DMS114 treated with DMSO at 0.1 percent for 48 hours (cell line): ENCODE measurements at regions not wholly inside any gene's neighbourhood (a gene's known extent, or its start where the extent isn't known, plus 50 kb on each side); places are given as distances from the start of the nearest gene placed in this dataset.
A peak's percentile ranks its signal among the peaks of the same experiment; 100 is the strongest.
"Not testable (repeated sequence)": the region's sequence is repeated elsewhere in the genome, so short reads cannot be mapped to it uniquely, and the experiment has no call there.

Source experiments
- DNase-seq: peaks from one replicate; lab custom pipeline; 2025; ENCODE audit not compliant: unreplicated experiment; lab: John Stamatoyannopoulos, UW

- not testable (repeated sequence) for DNase-seq
These were observed 1131.9 kb downstream of the TMEM121 start for GRCh38 chr14:106658066-106658860.

- peak; percentile 28 for DNase-seq
These were observed 1135.2 kb downstream of the TMEM121 start for GRCh38 chr14:106661561-106661960.

DNA sequence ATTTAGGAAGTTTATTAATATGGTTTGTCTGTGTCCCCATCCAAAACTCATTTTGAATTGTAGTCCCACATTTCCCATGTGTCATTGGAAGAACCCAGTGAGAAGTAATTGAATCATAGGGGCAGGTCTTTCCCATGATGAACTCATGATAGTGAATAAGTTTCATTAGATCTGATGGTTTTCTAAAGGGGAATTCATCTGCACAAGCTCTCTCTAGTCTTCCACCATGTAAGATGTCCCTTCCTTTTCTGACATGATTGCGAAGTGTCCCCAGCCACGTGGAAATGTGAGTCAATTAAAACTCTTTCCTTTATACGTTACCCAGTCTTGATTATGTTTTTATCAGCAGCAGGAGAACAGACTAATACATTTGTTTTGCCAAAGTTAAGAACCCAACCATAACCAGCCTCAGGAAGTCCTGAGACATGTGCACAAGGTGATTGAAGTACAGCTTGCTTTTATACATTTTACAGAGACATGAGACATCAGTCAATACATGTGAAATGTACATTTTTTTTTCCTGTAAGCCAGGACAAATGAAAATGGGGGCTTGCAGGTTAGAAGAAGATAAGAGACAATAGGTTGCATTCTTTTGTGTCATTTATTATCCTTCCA lies 1136.7 kb downstream of the TMEM121 start:
- DNase-seq: no peak

GRCh38 chr14:106663805-106664410 lies 1137.5 kb downstream of the TMEM121 start:
- DNase-seq: not testable (repeated sequence)

GRCh38 chr14:106665814-106666213 lies 1139.4 kb downstream of the TMEM121 start:
- DNase-seq: no peak

DNA sequence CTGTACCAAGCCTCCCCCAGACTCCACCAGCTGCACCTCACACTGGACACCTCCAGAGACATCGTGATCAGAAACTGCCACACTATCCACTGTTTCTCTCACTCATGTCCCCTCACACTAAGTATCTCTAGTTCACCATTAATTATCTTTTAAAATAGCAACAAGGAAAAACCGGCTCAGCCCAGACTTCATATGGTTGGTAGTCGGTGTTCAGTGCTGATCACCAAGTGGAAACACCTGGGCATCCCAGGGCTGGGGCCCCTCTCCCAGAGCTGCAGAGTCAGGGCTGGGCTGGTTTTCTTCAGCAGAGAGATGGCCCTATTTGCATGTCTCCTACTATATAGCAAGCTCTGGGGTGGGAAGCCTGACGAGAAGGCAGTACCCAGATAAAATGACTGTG lies 1140.0 kb downstream of the TMEM121 start:
- DNase-seq: no peak

DNA sequence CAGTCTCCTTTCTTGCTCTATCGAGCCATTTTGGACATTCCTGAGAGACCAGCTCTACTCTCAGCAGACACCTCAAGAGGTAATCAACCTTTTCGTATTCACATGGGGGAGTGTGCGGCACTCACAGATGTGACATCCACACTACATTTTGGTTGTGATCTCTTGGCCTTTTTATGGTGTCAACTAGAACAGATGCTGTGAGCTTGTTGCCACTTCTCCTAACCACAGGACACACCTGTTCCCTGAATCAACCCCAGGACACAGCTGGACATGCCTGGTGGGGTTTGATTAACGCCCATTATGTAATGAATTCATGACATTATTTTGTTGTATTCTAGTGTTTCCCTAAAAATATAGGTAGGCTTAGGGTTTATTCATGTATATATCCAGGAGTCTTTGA lies 1143.6 kb downstream of the TMEM121 start:
- DNase-seq: no peak

- DNase-seq: not testable (repeated sequence)
These were observed 1147.7 kb downstream of the TMEM121 start for GRCh38 chr14:106674093-106674492.

DNA sequence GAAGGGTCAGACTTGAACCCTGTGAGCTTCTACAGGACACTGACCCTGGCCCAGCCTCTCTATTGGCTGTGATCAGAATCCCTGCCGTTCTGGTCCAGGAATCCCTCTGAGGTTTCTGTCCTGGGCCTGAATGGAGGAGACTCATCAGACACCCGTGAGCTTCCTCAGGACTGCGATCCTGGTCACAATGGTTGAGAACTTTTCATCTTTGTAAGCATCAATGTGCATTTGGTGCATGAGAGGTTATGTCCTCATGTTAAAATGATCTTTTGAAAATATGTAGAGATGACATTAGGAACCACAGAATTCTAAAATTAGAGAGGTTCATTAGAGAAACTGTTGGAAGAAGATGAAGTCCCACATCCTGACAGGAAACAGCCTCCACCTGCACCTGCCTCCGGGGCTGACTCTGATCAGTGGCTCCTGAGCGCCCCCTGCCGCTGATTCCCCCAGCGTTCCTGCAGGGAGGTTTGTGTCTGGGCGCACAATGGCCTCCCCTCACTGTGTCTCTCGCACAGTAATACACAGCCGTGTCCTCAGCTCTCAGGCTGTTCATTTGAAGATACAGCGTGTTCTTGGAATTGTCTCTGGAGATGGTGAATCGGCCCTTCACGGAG lies 1148.2 kb downstream of the TMEM121 start:
- DNase-seq: not testable (repeated sequence)

GRCh38 chr14:106675716-106676115 lies 1149.3 kb downstream of the TMEM121 start:
- not testable (repeated sequence) for DNase-seq

DNA sequence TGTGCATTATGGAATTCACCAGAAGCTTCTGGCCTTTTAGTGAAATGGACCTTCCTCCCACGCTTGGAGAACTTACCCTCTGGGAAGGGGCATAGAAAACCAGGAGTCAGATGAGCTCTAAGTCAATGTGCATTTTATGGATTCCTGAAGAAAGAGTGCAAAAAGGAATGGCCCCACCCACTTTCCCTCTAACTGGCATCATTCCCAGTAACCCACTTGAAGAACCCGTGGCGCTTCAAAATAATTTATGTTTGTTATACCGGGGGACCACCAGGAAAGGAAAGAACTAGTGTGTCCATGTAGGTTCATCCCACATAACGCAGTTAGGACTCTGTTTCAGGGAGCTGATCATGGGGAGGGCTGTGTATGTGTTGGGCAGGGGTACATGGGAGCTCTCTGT lies 1153.4 kb downstream of the TMEM121 start:
- DNase-seq: no peak

- DNase-seq: no peak
These were observed 1154.8 kb downstream of the TMEM121 start for GRCh38 chr14:106681161-106681560.

DNA sequence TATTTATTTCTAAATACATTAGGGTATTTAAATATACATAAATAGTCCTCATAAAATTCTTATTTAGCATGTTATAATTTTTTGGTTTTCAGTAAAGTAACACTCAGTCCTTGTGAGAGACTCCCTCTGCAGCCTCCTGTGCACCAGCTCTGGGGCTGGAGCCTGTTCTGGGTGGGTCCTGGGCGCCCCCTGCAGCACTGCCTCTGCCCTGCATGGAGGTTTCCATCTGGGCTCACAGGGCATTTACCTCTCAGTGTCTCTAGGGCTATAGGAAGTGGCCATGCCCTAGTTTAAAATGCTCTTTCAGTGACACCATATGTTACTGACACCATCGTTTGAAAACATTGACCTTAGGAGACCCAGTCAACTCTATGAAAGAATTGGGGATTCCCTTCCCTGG lies 1155.2 kb downstream of the TMEM121 start:
- no peak for DNase-seq

- no peak for DNase-seq
These were observed 1157.2 kb downstream of the TMEM121 start for GRCh38 chr14:106683631-106684030.

DNA sequence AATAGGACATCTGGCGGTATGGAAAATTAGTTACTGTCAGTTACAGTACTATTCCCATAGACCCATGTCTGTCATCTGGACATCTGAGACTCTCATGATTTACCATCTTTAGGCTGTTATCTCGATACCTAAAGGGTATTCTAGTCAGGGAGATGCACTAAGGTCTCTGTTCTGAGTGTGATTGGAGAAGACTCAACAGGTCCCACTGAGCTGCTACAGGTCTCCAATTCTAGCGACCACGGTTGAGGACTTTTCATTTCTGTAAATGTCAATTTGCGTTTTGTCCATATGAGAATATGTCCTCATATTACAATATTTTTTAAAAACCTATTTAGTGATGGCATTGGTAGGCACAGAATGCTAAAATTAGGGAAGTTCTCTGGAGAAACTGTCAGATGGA lies 1160.2 kb downstream of the TMEM121 start:
- DNase-seq: no peak

GRCh38 chr14:106690333-106690891 lies 1164.0 kb downstream of the TMEM121 start:
- DNase-seq: no peak

DNA sequence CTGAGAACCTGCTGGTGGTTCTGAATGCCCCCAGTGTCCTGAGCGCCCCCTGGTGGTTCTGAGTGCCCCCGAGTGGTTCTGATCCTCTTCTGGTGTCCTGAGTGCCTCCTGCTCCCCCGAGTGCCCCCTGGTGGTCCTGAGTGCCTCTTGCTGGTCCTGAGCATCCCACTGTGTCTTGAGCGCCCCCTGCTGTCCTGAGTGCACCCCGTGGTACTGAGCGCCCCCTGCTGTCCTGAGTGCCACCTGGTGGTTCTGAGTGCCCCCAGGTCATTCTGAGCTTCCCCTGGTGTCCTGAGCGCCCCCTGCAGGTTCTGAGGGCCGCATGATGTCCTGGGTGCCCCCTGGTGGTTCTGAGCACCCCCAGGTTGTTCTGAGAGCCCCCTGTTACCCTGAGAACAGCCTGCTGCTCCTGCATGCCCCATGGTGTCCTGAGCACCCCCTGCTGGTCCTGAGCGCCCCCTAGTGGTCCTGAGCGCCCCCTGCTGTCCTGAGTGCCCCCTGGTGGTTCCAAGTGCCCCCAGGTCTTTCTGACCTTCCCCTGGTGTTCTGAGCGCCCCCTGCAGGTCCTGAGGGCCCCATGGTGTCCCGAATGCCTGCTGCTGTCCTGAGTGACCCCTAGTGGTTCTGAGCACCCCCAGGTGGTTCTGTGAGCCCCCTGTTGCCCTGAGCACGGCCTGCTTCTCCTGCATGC lies 1165.4 kb downstream of the TMEM121 start:
- DNase-seq: no peak

- peak; percentile 10 for DNase-seq
These were observed 1168.4 kb downstream of the TMEM121 start for GRCh38 chr14:106694638-106695393.

DNA sequence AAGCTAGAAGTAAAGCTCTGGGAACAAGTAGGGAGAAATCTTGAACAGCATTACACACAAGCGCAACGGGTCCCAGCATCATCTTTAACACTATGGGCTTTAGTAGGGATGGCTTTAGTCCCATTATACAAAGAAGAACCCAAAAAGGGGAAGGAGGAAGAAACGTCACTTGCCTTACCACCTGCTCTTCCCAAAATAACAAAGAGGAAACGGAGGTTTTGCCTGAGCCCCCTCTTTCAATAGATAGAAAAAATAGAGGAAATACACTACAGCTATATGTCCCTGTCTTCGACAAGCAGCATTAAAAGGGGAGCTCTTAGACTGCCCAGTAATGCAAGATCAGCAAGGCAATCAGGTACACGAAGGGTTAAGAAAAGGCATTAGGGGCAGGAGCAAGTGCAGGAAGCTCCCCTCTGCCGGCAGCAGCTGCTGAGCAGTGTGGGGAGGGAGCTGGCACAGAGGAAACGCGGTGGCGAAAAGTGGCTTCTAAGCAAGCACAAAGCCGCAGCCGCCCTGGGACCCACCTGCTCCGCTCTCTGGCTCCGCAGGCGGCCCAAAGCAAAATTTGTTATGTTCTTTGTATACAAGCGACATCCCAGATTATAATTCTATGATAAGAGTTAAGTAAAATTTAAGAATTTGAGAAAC lies 1172.4 kb downstream of the TMEM121 start:
- not testable (repeated sequence) for DNase-seq

DNA sequence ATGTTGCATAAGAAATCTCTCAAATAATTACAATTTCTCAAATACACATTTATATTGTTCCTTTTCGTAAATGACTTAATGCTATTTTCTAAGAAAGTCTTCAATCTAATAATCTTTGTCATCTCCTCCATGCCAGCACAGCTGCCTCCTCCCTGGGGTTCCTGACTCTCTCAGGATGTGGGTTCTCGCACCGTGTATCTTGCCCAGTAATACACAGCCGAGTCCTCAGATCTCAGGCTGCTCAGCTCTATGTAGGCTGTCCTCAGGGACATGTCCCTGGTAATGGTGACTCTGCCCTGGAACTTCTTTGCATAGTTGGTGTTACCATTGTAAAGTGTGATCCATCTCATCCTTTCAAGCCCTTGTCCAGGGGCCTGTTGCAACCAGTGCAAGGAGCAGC lies 1177.3 kb downstream of the TMEM121 start:
- DNase-seq: not testable (repeated sequence)
